Cardiac fibroblast (primary cell): ENCODE measurements at regions not wholly inside any gene's neighbourhood (a gene's known extent, or its start where the extent isn't known, plus 50 kb on each side); places are given as distances from the start of the nearest gene placed in this dataset.

ENCODE experiments used
- DNase-seq, 2 donors: peaks; one replicate each; pipeline versions ENCODE4 v3.0.0 to v3.0.0-alpha.2; 2010; ENCODE audit warnings: low read depth in 2 of 2
- H3K4me3 ChIP-seq, 2 donors: replicated peaks in 1 of 2; 1 replicate in 1 of 2; 2 replicates in 1 of 2; pipeline ENCODE4 v1.5.1; 2011; ENCODE audit warnings: low read depth in 2 of 2, low read length in 2 of 2, mild to moderate bottlenecking in 2 of 2, moderate library complexity in 1 of 2
- CTCF ChIP-seq: IDR thresholded peaks from one replicate; pipeline ENCODE4 v1.5.1; 2011; ENCODE audit warnings: low read depth, mild to moderate bottlenecking, low read length, inconsistent platforms

DNA sequence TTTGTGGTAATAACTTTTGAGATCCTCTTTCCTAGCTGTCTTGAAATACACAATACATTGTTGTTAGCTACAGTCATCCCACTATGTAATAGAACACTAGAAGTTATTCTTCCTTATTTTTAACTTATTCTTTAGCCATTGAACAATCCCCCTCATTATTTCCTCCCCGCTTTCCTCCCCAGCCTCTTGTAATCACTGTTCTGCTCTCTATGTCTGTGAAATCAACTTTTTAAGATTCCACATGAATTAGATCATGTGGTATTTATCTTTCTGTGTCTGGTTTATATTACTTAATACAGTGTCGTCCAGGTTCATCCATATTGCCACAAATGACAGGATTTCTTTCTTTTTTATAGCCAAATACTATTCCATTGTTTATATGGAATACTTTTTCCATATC is 72.9 kb downstream of the SLC10A2 start:
- no peak for TF ChIP-seq CTCF
- H3K4me3 ChIP-seq: no peak overlapping the region
- DNase-seq: no peak

GRCh38 chr13:102984210-102984609 is 82.0 kb downstream of the SLC10A2 start:
- TF ChIP-seq CTCF: no peak
- H3K4me3 ChIP-seq: no peak overlapping the region

DNA sequence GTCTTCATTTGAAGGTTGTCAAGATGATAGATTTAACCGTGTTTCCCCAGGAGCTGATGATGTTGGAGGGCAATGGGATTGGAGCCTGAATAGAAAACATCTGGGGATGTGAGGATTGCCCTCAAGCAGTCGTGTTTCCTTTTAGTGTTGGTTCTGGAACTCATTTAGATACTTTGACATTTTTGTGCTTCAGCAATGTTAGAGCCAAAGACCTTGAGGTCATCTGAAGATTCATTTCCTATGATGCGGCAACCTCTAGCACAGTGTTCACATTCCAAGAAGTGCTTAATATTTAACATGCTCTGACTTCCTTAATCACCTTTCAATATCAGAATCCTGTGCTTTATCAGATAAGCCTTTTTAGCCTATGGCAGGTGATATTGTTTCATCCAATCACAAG is 82.7 kb downstream of the SLC10A2 start:
- peak in 1 of 2 donors; percentile 21 for DNase-seq
- no peak for TF ChIP-seq CTCF
- no peak overlapping the region for H3K4me3 ChIP-seq

More at GRCh38 chr13:102984210-102984609, 82.0 kb downstream of the SLC10A2 start:
- DNase-seq: no peak

GRCh38 chr13:102980331-102980982 is 85.8 kb downstream of the SLC10A2 start:
- no peak for DNase-seq

DNA sequence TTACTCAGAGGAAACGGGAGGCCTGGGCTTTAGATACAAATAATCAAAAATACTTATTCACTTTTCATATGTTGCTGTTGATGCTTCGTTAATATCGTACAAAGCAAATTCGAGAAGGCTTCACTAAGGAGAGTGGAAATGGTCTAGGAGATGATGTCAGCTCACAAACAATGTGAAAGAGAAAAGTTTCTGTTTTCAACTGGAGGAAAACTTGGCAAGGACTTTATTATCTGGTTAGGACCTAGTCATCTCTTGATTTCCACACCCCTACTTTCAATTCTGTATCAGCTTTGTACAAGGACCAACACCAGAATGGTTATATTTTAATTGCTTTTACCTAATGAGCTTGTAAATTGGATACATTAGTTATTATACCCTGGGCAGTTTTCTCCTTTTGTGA is 88.0 kb downstream of the SLC10A2 start:
- peak; percentile 27 to 52 for DNase-seq
- no peak for TF ChIP-seq CTCF
- peak overlapping the region in 1 of 2 donors; percentile 21 for H3K4me3 ChIP-seq

More at GRCh38 chr13:102980331-102980982, 85.8 kb downstream of the SLC10A2 start:
- TF ChIP-seq CTCF: no peak
- H3K4me3 ChIP-seq: no peak overlapping the region

- TF ChIP-seq CTCF: no peak
- H3K4me3 ChIP-seq: peak overlapping the region in 1 of 2 donors; percentile 21
- peak; percentile 14 to 31 for DNase-seq
These were observed 88.7 kb downstream of the SLC10A2 start for GRCh38 chr13:102977471-102977870.
